Trophoblast cell (in vitro differentiated cells and primary cell): ENCODE measurements at regions not wholly inside any gene's neighbourhood (a gene's known extent, or its start where the extent isn't known, plus 50 kb on each side); places are given as distances from the start of the nearest gene placed in this dataset.
"Not testable (repeated sequence)": the region's sequence is repeated elsewhere in the genome, so short reads cannot be mapped to it uniquely, and the experiment has no call there.

Experiments
- DNase-seq, 2 donors: peaks; one replicate each; pipeline ENCODE4 v3.0.0-alpha.2; 2016
- H2AFZ ChIP-seq: 2 replicates; pipeline ENCODE4 v1.6.1; 2013; ENCODE audit warnings: low read length, moderate library complexity, mild to moderate bottlenecking; ENCODE audit not compliant: insufficient read depth, poor library complexity
- H2AK5ac ChIP-seq: 2 replicates; pipeline ENCODE4 v1.6.1; 2013; ENCODE audit warnings: mild to moderate bottlenecking, low read length
- H2BK120ac ChIP-seq: 2 replicates; pipeline ENCODE4 v1.6.1; 2013; ENCODE audit warnings: low read length, mild to moderate bottlenecking, moderate library complexity; ENCODE audit not compliant: insufficient read depth, poor library complexity
- H2BK12ac ChIP-seq: 2 replicates; pipeline ENCODE4 v1.6.1; 2013; ENCODE audit warnings: mild to moderate bottlenecking, low read length, moderate library complexity
- H2BK5ac ChIP-seq: 2 replicates; pipeline ENCODE4 v1.6.1; 2013; ENCODE audit warnings: low read length, low read depth, moderate library complexity, mild to moderate bottlenecking; ENCODE audit not compliant: poor library complexity
- H3K14ac ChIP-seq: 2 replicates; pipeline ENCODE4 v1.6.1; 2013; ENCODE audit warnings: mild to moderate bottlenecking, low read length
- H3K18ac ChIP-seq: 2 replicates; pipeline ENCODE4 v1.6.1; 2013; ENCODE audit warnings: mild to moderate bottlenecking, low read length
- H3K23ac ChIP-seq: 2 replicates; pipeline ENCODE4 v1.6.1; 2013; ENCODE audit warnings: low read length
- H3K27ac ChIP-seq: 2 replicates; pipeline ENCODE4 v1.5.1; 2013; ENCODE audit warnings: low read depth, mild to moderate bottlenecking, inconsistent platforms, low read length, moderate library complexity
- H3K27me3 ChIP-seq: 2 replicates; pipeline ENCODE4 v1.6.1; 2013; ENCODE audit warnings: inconsistent platforms, mild to moderate bottlenecking, low read length, moderate library complexity; ENCODE audit not compliant: insufficient read depth
- H3K36me3 ChIP-seq, 2 experiments: 1 replicate in 1 of 2; 2 replicates in 1 of 2; pipeline ENCODE4 v1.6.1; 2013; ENCODE audit warnings: low read length in 2 of 2, mild to moderate bottlenecking in 2 of 2, moderate library complexity in 1 of 2; ENCODE audit not compliant: insufficient read depth in 2 of 2, control insufficient read depth in 1 of 2
- H3K4ac ChIP-seq: 2 replicates; pipeline ENCODE4 v1.6.1; 2013; ENCODE audit warnings: low read depth, mild to moderate bottlenecking, low read length, moderate library complexity
- H3K4me1 ChIP-seq, 2 experiments: 1 replicate in 1 of 2; 2 replicates in 1 of 2; pipeline ENCODE4 v1.6.1; 2013; ENCODE audit warnings: low read length in 2 of 2, mild to moderate bottlenecking in 2 of 2, moderate library complexity in 1 of 2; ENCODE audit not compliant: insufficient read depth in 2 of 2, control insufficient read depth in 1 of 2
- H3K4me2 ChIP-seq: 2 replicates; pipeline ENCODE4 v1.6.1; 2013; ENCODE audit warnings: inconsistent platforms, mild to moderate bottlenecking, low read length, moderate library complexity
- H3K4me3 ChIP-seq: 2 replicates; pipeline ENCODE4 v1.5.1; 2013; ENCODE audit warnings: mild to moderate bottlenecking, low read depth, low read length, inconsistent platforms
- H3K79me1 ChIP-seq: one replicate; pipeline ENCODE4 v1.6.1; 2013; ENCODE audit warnings: low read length
- H3K79me2 ChIP-seq: 2 replicates; pipeline ENCODE4 v1.6.1; 2013; ENCODE audit warnings: low read length, mild to moderate bottlenecking; ENCODE audit not compliant: control insufficient read depth, insufficient read depth, poor library complexity
- H3K9ac ChIP-seq: 2 replicates; pipeline ENCODE4 v1.6.1; 2013; ENCODE audit warnings: mild to moderate bottlenecking, low read length
- H3K9me3 ChIP-seq: 2 replicates; pipeline ENCODE4 v1.6.1; 2013; ENCODE audit warnings: low read depth, mild to moderate bottlenecking, control low read depth, inconsistent platforms, low read length; ENCODE audit not compliant: insufficient read depth
- H4K12ac ChIP-seq: 2 replicates; pipeline ENCODE4 v1.6.1; 2013; ENCODE audit warnings: low read depth, mild to moderate bottlenecking, low read length, moderate library complexity
- H4K8ac ChIP-seq: 2 replicates; pipeline ENCODE4 v1.6.1; 2013; ENCODE audit warnings: low read depth, mild to moderate bottlenecking, low read length, moderate library complexity
- H4K91ac ChIP-seq: one replicate; pipeline ENCODE4 v1.6.1; 2013; ENCODE audit warnings: low read depth, mild to moderate bottlenecking, low read length, moderate library complexity
- WGBS: extraction: QIAGEN DNeasy Blood & Tissue Kit; methylation state at CpG from one replicate; pipeline ENCODE4 v1.1.7; 2013; ENCODE audit warnings: missing lambda C conversion rate; ENCODE audit not compliant: insufficient read length, insufficient coverage; ENCODE audit errors: extremely low coverage; 5-methylcytosine and 5-hydroxymethylcytosine counted together

GRCh38 chr17:30663727-30664455, 160.6 kb downstream of the CRLF3 start:
- WGBS, result no CpG with 5 or more reads among the region's 12 CpGs
- H3K79me2 ChIP-seq, H3K14ac ChIP-seq: not testable (repeated sequence)

GRCh38 chr17:30657148-30657547, 167.3 kb downstream of the CRLF3 start:
- not testable (repeated sequence) for H3K23ac ChIP-seq, H4K12ac ChIP-seq, H3K9me3 ChIP-seq, H2AK5ac ChIP-seq, H2AFZ ChIP-seq, H3K79me2 ChIP-seq, H3K27me3 ChIP-seq, H3K9ac ChIP-seq, H3K18ac ChIP-seq, H3K4me2 ChIP-seq, H4K8ac ChIP-seq, H2BK12ac ChIP-seq, H3K27ac ChIP-seq, H3K4me1 ChIP-seq, H3K4me3 ChIP-seq, H2BK5ac ChIP-seq, H3K79me1 ChIP-seq, H4K91ac ChIP-seq, H3K14ac ChIP-seq, H3K36me3 ChIP-seq, H3K4ac ChIP-seq, DNase-seq, H2BK120ac ChIP-seq
- no CpG with 5 or more reads among the region's 4 CpGs for WGBS

More at GRCh38 chr17:30663727-30664455, 160.6 kb downstream of the CRLF3 start:
- H3K27ac ChIP-seq, H3K27me3 ChIP-seq, H3K4me1 ChIP-seq, H3K4me3 ChIP-seq, H3K9me3 ChIP-seq, H4K12ac ChIP-seq, H2AK5ac ChIP-seq, H3K79me1 ChIP-seq, H2BK12ac ChIP-seq, H4K8ac ChIP-seq, H4K91ac ChIP-seq, DNase-seq, H3K4ac ChIP-seq, H3K36me3 ChIP-seq, H3K4me2 ChIP-seq, H3K18ac ChIP-seq, H3K9ac ChIP-seq, H2BK120ac ChIP-seq, H2AFZ ChIP-seq, H2BK5ac ChIP-seq, H3K23ac ChIP-seq: not testable (repeated sequence)

DNA sequence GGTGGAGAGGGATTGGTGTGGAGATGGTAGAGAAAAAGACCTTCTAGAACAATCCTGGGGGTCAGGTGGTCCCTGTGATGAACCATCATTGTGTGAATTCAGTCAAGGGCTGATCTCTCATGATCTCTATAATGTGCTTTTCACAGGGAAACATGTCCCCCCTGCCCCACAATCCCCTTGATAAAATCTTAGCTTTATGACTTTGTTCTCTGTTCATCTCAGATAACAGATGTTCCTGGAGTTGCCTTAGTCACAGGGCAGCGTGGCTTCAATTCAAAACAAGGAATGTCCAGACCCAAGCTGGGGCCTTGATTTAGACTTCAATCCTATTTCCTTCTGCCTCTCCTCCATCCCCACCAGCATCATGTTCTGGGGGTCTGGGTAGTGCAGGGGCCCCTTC, 171.5 kb downstream of the CRLF3 start:
- not testable (repeated sequence) for H4K12ac ChIP-seq, H2AFZ ChIP-seq, H3K36me3 ChIP-seq, H3K79me2 ChIP-seq, H3K4me1 ChIP-seq, H3K4ac ChIP-seq, H3K4me2 ChIP-seq, H2AK5ac ChIP-seq, H2BK120ac ChIP-seq, H3K9ac ChIP-seq, H3K23ac ChIP-seq, DNase-seq, H3K27me3 ChIP-seq, H3K18ac ChIP-seq, H2BK5ac ChIP-seq, H3K27ac ChIP-seq, H4K8ac ChIP-seq, H3K9me3 ChIP-seq, H3K14ac ChIP-seq, H2BK12ac ChIP-seq, H3K4me3 ChIP-seq, H3K79me1 ChIP-seq, H4K91ac ChIP-seq
- no CpG with 5 or more reads among the region's 1 CpG for whole genome bisulfite sequencing

DNA sequence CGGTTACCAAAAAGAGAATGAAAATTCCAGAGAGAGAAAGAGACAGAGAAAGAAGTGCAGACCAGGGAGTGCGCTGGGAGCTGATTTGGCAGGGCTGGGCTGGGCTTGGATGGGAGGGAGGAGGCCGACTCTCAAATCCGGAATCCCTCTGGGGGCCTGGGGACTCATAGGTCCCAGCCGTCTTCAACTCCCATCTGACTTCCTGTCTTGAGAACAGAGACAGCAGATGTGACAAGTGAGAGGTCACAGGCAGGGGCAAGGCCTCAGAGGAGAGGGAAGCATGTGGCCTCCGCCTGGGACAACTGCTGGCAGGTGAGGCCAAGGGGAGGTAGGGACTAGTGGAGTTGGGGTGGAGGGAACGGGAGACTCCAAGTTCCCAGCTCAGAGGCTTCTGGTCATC, 172.9 kb downstream of the GOSR1 start:
- H3K4me2 ChIP-seq, H3K79me1 ChIP-seq: not testable (repeated sequence)
- no CpG with 5 or more reads among the region's 7 CpGs for whole genome bisulfite sequencing

More for the DNA sequence above, 172.9 kb downstream of the GOSR1 start:
- not testable (repeated sequence) for H3K9ac ChIP-seq, H4K12ac ChIP-seq, H3K18ac ChIP-seq, DNase-seq, H3K4me3 ChIP-seq, H3K27ac ChIP-seq, H3K79me2 ChIP-seq, H2BK12ac ChIP-seq, H3K27me3 ChIP-seq, H2BK120ac ChIP-seq, H3K4me1 ChIP-seq, H3K4ac ChIP-seq, H2AK5ac ChIP-seq, H3K14ac ChIP-seq, H3K36me3 ChIP-seq, H3K23ac ChIP-seq, H4K91ac ChIP-seq, H3K9me3 ChIP-seq, H2AFZ ChIP-seq, H4K8ac ChIP-seq, H2BK5ac ChIP-seq
